ENCODE measurements at regions not wholly inside any gene's neighbourhood (a gene's known extent, or its start where the extent isn't known, plus 50 kb on each side); places are given as distances from the start of the nearest gene placed in this dataset.

GRCh38 chr1:37281354-37281753 lies 193.0 kb upstream of the ZC3H12A start:
- no peaks in the 10 kb centered on the region for H3K27me3 ChIP-seq (ENCODE audit: insufficient read depth, poor library complexity, severe bottlenecking)
- H3K27ac ChIP-seq (replicated peaks): no peak overlapping the region
- TF ChIP-seq SPI1 (IDR thresholded peaks at IDR 0.05; ENCODE audit: borderline replicate concordance, low read depth): no peak
- no peak for TF ChIP-seq POLR2AphosphoS5 (IDR thresholded peaks at IDR 0.05; ENCODE audit: low read depth)
- TF ChIP-seq GABPA (IDR thresholded peaks at IDR 0.05; ENCODE audit: low read depth): no peak
- no peak for TF ChIP-seq CTCF (IDR thresholded peaks at IDR 0.05; ENCODE audit: insufficient read depth, low read length)
- TF ChIP-seq REST (IDR thresholded peaks at IDR 0.05; ENCODE audit: insufficient replicate concordance, low read depth): no peak
- no peak overlapping the region for H3K4me3 ChIP-seq (replicated peaks; ENCODE audit: insufficient read depth, low read length)
- DNase-seq (ENCODE audit: low read depth in 1 of 2, low spot score in 1 of 2): no peak

- Histone ChIP-seq H3K4me3 (replicated peaks; ENCODE audit: insufficient read depth, low read length) (no peak overlapping the region), H3K27ac (replicated peaks) (no peak overlapping the region), H3K27me3 (ENCODE audit: insufficient read depth, poor library complexity, severe bottlenecking) (no peaks in the 10 kb centered on the region)
- DNase-seq (ENCODE audit: low read depth in 1 of 2, low spot score in 1 of 2): no peak
- TF ChIP-seq REST (IDR thresholded peaks at IDR 0.05; ENCODE audit: insufficient replicate concordance, low read depth): no peak
- TF ChIP-seq POLR2AphosphoS5 (IDR thresholded peaks at IDR 0.05; ENCODE audit: low read depth): no peak
- no peak for TF ChIP-seq GABPA (IDR thresholded peaks at IDR 0.05; ENCODE audit: low read depth)
- TF ChIP-seq SPI1 (IDR thresholded peaks at IDR 0.05; ENCODE audit: borderline replicate concordance, low read depth): no peak
- TF ChIP-seq CTCF (IDR thresholded peaks at IDR 0.05; ENCODE audit: insufficient read depth, low read length): no peak
These were observed 191.6 kb upstream of the ZC3H12A start for GRCh38 chr1:37282764-37283163.

- Histone ChIP-seq H3K27me3 (ENCODE audit: insufficient read depth, poor library complexity, severe bottlenecking) (no peaks in the 10 kb centered on the region), H3K27ac (replicated peaks) (no peak overlapping the region), H3K4me3 (replicated peaks; ENCODE audit: insufficient read depth, low read length) (no peak overlapping the region)
- no peak for TF ChIP-seq GABPA (IDR thresholded peaks at IDR 0.05; ENCODE audit: low read depth)
- TF ChIP-seq POLR2AphosphoS5 (IDR thresholded peaks at IDR 0.05; ENCODE audit: low read depth): no peak
- TF ChIP-seq CTCF (IDR thresholded peaks at IDR 0.05; ENCODE audit: insufficient read depth, low read length): no peak
- no peak for TF ChIP-seq SPI1 (IDR thresholded peaks at IDR 0.05; ENCODE audit: borderline replicate concordance, low read depth)
- TF ChIP-seq REST (IDR thresholded peaks at IDR 0.05; ENCODE audit: insufficient replicate concordance, low read depth): no peak
- DNase-seq (ENCODE audit: low read depth in 1 of 2, low spot score in 1 of 2): no peak
These were observed 190.3 kb upstream of the ZC3H12A start for GRCh38 chr1:37284053-37284452.
